HFF-Myc (cell line): ENCODE measurements at regions not wholly inside any gene's neighbourhood (a gene's known extent, or its start where the extent isn't known, plus 50 kb on each side); places are given as distances from the start of the nearest gene placed in this dataset.

Experiments used
- DNase-seq: peaks from one replicate; pipeline ENCODE4 v3.0.0-alpha.2; 2011; ENCODE audit warnings: low read depth; ENCODE audit errors: extremely low read depth
- H3K4me3 ChIP-seq: replicated peaks from 2 replicates; pipeline ENCODE4 v1.5.1; 2011; ENCODE audit warnings: low read depth, mild to moderate bottlenecking, control low read depth, low read length
- CTCF ChIP-seq: IDR thresholded peaks from 2 replicates; pipeline ENCODE4 v1.5.1; 2012; ENCODE audit warnings: mild to moderate bottlenecking, low read depth, low read length, control low read depth; ENCODE audit errors: missing control alignments

- no peak for DNase-seq
- no peak overlapping the region for H3K4me3 ChIP-seq
- no peak for TF ChIP-seq CTCF
Measured at GRCh38 chr5:74156728-74157383, 483.7 kb downstream of the ENC1 start.

- no peak overlapping the region for H3K4me3 ChIP-seq
- no peak for DNase-seq
- TF ChIP-seq CTCF = no peak
Measured at GRCh38 chr5:74155501-74155900, 485.0 kb downstream of the ENC1 start.

GRCh38 chr5:74154526-74154925 lies 486.0 kb downstream of the ENC1 start:
- TF ChIP-seq CTCF = no peak
- no peak overlapping the region for H3K4me3 ChIP-seq
- no peak for DNase-seq

- DNase-seq = no peak
- H3K4me3 ChIP-seq = no peak overlapping the region
- TF ChIP-seq CTCF = no peak
Measured at GRCh38 chr5:74153255-74153790, 487.2 kb downstream of the ENC1 start.

GRCh38 chr5:74152625-74153254 lies 487.8 kb downstream of the ENC1 start:
- no peak for DNase-seq
- TF ChIP-seq CTCF = no peak
- no peak overlapping the region for H3K4me3 ChIP-seq

GRCh38 chr5:74152136-74152535 lies 488.4 kb downstream of the ENC1 start:
- no peak overlapping the region for H3K4me3 ChIP-seq
- no peak for TF ChIP-seq CTCF
- no peak for DNase-seq
